Endothelial cell of umbilical vein (primary cell): ENCODE measurements at regions not wholly inside any gene's neighbourhood (a gene's known extent, or its start where the extent isn't known, plus 50 kb on each side); places are given as distances from the start of the nearest gene placed in this dataset.

Experiments used
- EZH2 ChIP-seq: IDR thresholded peaks from 2 replicates; pipeline ENCODE4 v1.6.1; 2012; ENCODE audit warnings: borderline replicate concordance, low read depth, mild to moderate bottlenecking, moderate library complexity, low read length, inconsistent platforms; ENCODE audit not compliant: severe bottlenecking
- FOS ChIP-seq: IDR thresholded peaks from 2 replicates; pipeline ENCODE4 v1.6.1; 2011; ENCODE audit warnings: mild to moderate bottlenecking, low read length, moderate library complexity, borderline replicate concordance; ENCODE audit not compliant: insufficient read depth
- GATA2 ChIP-seq: IDR thresholded peaks from 2 replicates; pipeline ENCODE4 v1.7.0; 2011; ENCODE audit warnings: low read depth, mild to moderate bottlenecking, moderate library complexity, mixed read lengths, low read length; ENCODE audit not compliant: insufficient read length, insufficient read depth
- JUN ChIP-seq: IDR thresholded peaks from 2 replicates; pipeline ENCODE4 v1.6.1; 2011; ENCODE audit warnings: borderline replicate concordance, low read depth; ENCODE audit not compliant: insufficient read length, insufficient read depth
- MYC ChIP-seq: IDR thresholded peaks from one replicate; pipeline ENCODE4 v1.6.1; 2011; ENCODE audit warnings: mild to moderate bottlenecking, low read depth, low read length
- POLR2A ChIP-seq: IDR thresholded peaks from 2 replicates; pipeline ENCODE4 v1.6.1; 2012; ENCODE audit warnings: low read depth, mild to moderate bottlenecking, control low read depth, low read length
- POLR2AphosphoS5 ChIP-seq: IDR thresholded peaks from 2 replicates; pipeline ENCODE4 v1.6.1; 2012; ENCODE audit warnings: low read depth, mild to moderate bottlenecking, control low read depth, low read length, moderate library complexity; ENCODE audit not compliant: insufficient read depth
- TF ChIP-seq, protein P1 (sequence below), 2 donors: IDR thresholded peaks; 1 replicate in 1 of 2; 2 replicates in 1 of 2; pipeline ENCODE4 v1.5.1; 2011; ENCODE audit warnings: low read length in 2 of 2, mild to moderate bottlenecking in 2 of 2, moderate library complexity in 2 of 2, control low read depth in 1 of 2, inconsistent platforms in 1 of 2, low read depth in 1 of 2; ENCODE audit not compliant: insufficient read depth in 1 of 2; ENCODE audit errors: extremely low read depth in 1 of 2
- TF ChIP-seq, protein P2 (sequence below): IDR thresholded peaks from 2 replicates; pipeline ENCODE4 v1.6.1; 2011; ENCODE audit not compliant: insufficient read depth, insufficient read length

DNA sequence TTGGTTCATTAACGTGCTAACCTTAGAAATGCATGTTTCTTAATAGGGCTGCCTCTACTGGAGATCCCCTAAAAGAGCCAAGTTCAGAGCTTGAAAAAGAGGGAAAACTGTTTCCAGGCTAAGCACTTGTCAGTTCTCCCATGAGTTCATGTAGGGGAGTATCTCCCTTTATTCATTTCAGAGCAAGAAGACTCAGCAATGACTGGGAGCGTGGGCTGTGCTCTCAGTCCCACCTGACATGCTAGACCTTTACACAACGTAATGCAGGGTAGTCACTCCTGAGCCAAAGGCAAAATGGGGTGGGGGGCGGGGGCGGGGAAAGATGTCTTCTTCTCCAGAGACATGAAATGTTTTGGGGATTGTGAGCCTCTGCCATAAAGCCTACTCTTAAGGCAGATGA lies 420.1 kb upstream of the MCTP2 start:
- TF ChIP-seq EZH2 (no peak), POLR2AphosphoS5 (no peak), JUN (no peak), POLR2A (no peak), FOS (no peak), GATA2 (no peak), MYC (no peak)
- TF ChIP-seq, protein P1, sequence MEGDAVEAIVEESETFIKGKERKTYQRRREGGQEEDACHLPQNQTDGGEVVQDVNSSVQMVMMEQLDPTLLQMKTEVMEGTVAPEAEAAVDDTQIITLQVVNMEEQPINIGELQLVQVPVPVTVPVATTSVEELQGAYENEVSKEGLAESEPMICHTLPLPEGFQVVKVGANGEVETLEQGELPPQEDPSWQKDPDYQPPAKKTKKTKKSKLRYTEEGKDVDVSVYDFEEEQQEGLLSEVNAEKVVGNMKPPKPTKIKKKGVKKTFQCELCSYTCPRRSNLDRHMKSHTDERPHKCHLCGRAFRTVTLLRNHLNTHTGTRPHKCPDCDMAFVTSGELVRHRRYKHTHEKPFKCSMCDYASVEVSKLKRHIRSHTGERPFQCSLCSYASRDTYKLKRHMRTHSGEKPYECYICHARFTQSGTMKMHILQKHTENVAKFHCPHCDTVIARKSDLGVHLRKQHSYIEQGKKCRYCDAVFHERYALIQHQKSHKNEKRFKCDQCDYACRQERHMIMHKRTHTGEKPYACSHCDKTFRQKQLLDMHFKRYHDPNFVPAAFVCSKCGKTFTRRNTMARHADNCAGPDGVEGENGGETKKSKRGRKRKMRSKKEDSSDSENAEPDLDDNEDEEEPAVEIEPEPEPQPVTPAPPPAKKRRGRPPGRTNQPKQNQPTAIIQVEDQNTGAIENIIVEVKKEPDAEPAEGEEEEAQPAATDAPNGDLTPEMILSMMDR (IDR thresholded peaks at IDR 0.05; ENCODE audit: extremely low read depth in 1 of 2, insufficient read depth in 1 of 2, low read depth in 1 of 2, low read length in 2 of 2): no peak
- TF ChIP-seq, protein P2, sequence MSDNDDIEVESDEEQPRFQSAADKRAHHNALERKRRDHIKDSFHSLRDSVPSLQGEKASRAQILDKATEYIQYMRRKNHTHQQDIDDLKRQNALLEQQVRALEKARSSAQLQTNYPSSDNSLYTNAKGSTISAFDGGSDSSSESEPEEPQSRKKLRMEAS: no peak
